OCI-LY3 (cell line): ENCODE measurements at regions not wholly inside any gene's neighbourhood (a gene's known extent, or its start where the extent isn't known, plus 50 kb on each side); places are given as distances from the start of the nearest gene placed in this dataset.

Source experiments
- H2AFZ ChIP-seq: fragments of 200-600, 300-600 bp; shearing (Covaris generic); 2 replicates; pipeline ENCODE4 v1.6.0; 2014; ENCODE audit warnings: antibody characterized with exemption, low read depth, low read length
- H3K27ac ChIP-seq: fragments of 200-600, 300-600 bp; sonication (generic); 2 replicates; pipeline ENCODE4 v1.5.1; 2014; ENCODE audit warnings: mild to moderate bottlenecking, low read length, moderate library complexity, mixed read lengths
- H3K27me3 ChIP-seq: fragments of 200-600, 300-600 bp; sonication (generic); 2 replicates; pipeline ENCODE4 v1.6.1; 2014; ENCODE audit warnings: low read depth, low read length, mixed read lengths
- H3K36me3 ChIP-seq: fragments of 200-600, 300-600 bp; sonication (generic); replicated peaks from 2 replicates; pipeline ENCODE3; 2014; ENCODE audit warnings: low read depth, low read length, mixed read lengths
- H3K4me1 ChIP-seq: fragments of 300-600, 200-600 bp; sonication (generic); 2 replicates; pipeline ENCODE4 v1.6.1; 2014; ENCODE audit warnings: low read length, mixed read lengths
- H3K4me2 ChIP-seq: fragments of 200-600, 300-600 bp; sonication (generic); 2 replicates; pipeline ENCODE4 v1.6.1; 2014; ENCODE audit warnings: low read length, mixed read lengths
- H3K4me3 ChIP-seq: fragments of 300-600, 200-600 bp; sonication (generic); 2 replicates; pipeline ENCODE4 v1.5.1; 2014; ENCODE audit warnings: antibody characterized with exemption, mild to moderate bottlenecking, low read length, moderate library complexity
- H3K79me2 ChIP-seq: fragments of 300-600, 200-600 bp; shearing (Covaris generic); 2 replicates; pipeline ENCODE4 v1.6.1; 2014; ENCODE audit warnings: mild to moderate bottlenecking, low read length, mixed read lengths
- H3K9ac ChIP-seq: fragments of 300-600, 200-600 bp; shearing (Covaris generic); 2 replicates; pipeline ENCODE4 v1.6.0; 2014; ENCODE audit warnings: mild to moderate bottlenecking, low read length, moderate library complexity
- H3K9me3 ChIP-seq: fragments of 200-600, 300-600 bp; shearing (Covaris generic); 2 replicates; pipeline ENCODE4 v1.6.1; 2014; ENCODE audit warnings: low read length, mixed read lengths; ENCODE audit not compliant: insufficient read depth
- H4K20me1 ChIP-seq: fragments of 200-600, 300-600 bp; sonication (generic); 2 replicates; pipeline ENCODE4 v1.6.1; 2016; ENCODE audit warnings: low read length, mixed read lengths; ENCODE audit not compliant: insufficient read depth
- EZH2phosphoT487 ChIP-seq: fragments of 200-600 bp; shearing (Covaris generic); IDR thresholded peaks from 2 replicates; pipeline ENCODE4 v1.6.1; 2018; ENCODE audit warnings: antibody characterized with exemption, mixed run types, low read depth
- TF ChIP-seq, protein P1 (sequence below): fragments of 200-600, 300-600 bp; sonication (generic); IDR thresholded peaks from 2 replicates; pipeline ENCODE4 v1.5.1; 2014; ENCODE audit warnings: antibody characterized with exemption, low read length, low read depth

- H3K4me2 ChIP-seq = peak overlapping the region; percentile 63
- H3K36me3 ChIP-seq = peaks cover 12% of the 10 kb centered on the region
- no peaks in the 10 kb centered on the region for H4K20me1 ChIP-seq
- H3K9me3 ChIP-seq = peaks cover 3% of the 10 kb centered on the region
- no peaks in the 10 kb centered on the region for H3K27me3 ChIP-seq
- H3K79me2 ChIP-seq = no peaks in the 10 kb centered on the region
- no peak overlapping the region for H3K9ac ChIP-seq
- peak overlapping the region; percentile 37 for H3K4me3 ChIP-seq
- H2AFZ ChIP-seq = no peak overlapping the region
- H3K4me1 ChIP-seq = peaks cover 37% of the 10 kb centered on the region
- TF ChIP-seq, protein P1, sequence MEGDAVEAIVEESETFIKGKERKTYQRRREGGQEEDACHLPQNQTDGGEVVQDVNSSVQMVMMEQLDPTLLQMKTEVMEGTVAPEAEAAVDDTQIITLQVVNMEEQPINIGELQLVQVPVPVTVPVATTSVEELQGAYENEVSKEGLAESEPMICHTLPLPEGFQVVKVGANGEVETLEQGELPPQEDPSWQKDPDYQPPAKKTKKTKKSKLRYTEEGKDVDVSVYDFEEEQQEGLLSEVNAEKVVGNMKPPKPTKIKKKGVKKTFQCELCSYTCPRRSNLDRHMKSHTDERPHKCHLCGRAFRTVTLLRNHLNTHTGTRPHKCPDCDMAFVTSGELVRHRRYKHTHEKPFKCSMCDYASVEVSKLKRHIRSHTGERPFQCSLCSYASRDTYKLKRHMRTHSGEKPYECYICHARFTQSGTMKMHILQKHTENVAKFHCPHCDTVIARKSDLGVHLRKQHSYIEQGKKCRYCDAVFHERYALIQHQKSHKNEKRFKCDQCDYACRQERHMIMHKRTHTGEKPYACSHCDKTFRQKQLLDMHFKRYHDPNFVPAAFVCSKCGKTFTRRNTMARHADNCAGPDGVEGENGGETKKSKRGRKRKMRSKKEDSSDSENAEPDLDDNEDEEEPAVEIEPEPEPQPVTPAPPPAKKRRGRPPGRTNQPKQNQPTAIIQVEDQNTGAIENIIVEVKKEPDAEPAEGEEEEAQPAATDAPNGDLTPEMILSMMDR = no peak
- TF ChIP-seq EZH2phosphoT487 = no peak
- peak overlapping the region; percentile 50 for H3K27ac ChIP-seq
These were observed 50.9 kb upstream of the PTGS2 start for GRCh38 chr1:186730951-186731729.
